SK-N-SH treated with all-trans-retinoic acid at 6 μM for 48 hours (cell line): ENCODE measurements at regions not wholly inside any gene's neighbourhood (a gene's known extent, or its start where the extent isn't known, plus 50 kb on each side); places are given as distances from the start of the nearest gene placed in this dataset.

Experiments
- ATAC-seq: fragments of 200-7000 bp; cut with Tn5 transposase; 3 replicates; pipeline ENCODE4 v1.9.1; 2020; ENCODE audit warnings: mild to moderate bottlenecking, moderate library complexity
- ARNTL ChIP-seq: fragments of 450-650 bp; formaldehyde crosslinking; IDR thresholded peaks from 2 replicates; pipeline ENCODE4 v1.5.0; 2020; ENCODE audit warnings: low read depth, mild to moderate bottlenecking, moderate library complexity, borderline replicate concordance
- BACH2 ChIP-seq: fragments of 250-450 bp; sonication (Bioruptor Pico); IDR thresholded peaks from 2 replicates; pipeline ENCODE4 v1.9.0; 2021; ENCODE audit warnings: mild to moderate bottlenecking, borderline replicate concordance
- CSDC2 ChIP-seq: fragments of 250-450 bp; sonication (Bioruptor Pico); IDR thresholded peaks from 2 replicates; pipeline ENCODE4 v1.5.0; 2020; ENCODE audit warnings: mild to moderate bottlenecking, moderate library complexity
- ESRRG ChIP-seq: fragments of 250-450 bp; sonication (Bioruptor Pico); IDR thresholded peaks from 2 replicates; pipeline ENCODE4 v1.6.1; 2021; ENCODE audit warnings: mild to moderate bottlenecking
- GLIS3 ChIP-seq: fragments of 250-450 bp; sonication (Bioruptor Pico); IDR thresholded peaks from 2 replicates; pipeline ENCODE4 v1.5.0; 2020; ENCODE audit warnings: mild to moderate bottlenecking, moderate library complexity
- ISL1 ChIP-seq: fragments of 250-450 bp; sonication (Bioruptor Pico); IDR thresholded peaks from 2 replicates; pipeline ENCODE4 v2.1.2; 2022; ENCODE audit warnings: mild to moderate bottlenecking, moderate library complexity
- OSR1 ChIP-seq: fragments of 250-450 bp; sonication (Bioruptor Pico); IDR thresholded peaks from 2 replicates; pipeline ENCODE4 v1.8.0; 2022; ENCODE audit warnings: moderate library complexity, mild to moderate bottlenecking, inconsistent platforms
- PATZ1 ChIP-seq: fragments of 250-450 bp; sonication (Bioruptor Pico); IDR thresholded peaks from 2 replicates; pipeline ENCODE4 v1.8.0; 2020; ENCODE audit warnings: mild to moderate bottlenecking, moderate library complexity, borderline replicate concordance
- PPARA ChIP-seq: fragments of 250-450 bp; sonication (Bioruptor Pico); IDR thresholded peaks from 2 replicates; pipeline ENCODE4 v1.5.0; 2020; ENCODE audit warnings: mild to moderate bottlenecking, borderline replicate concordance
- RARB ChIP-seq: fragments of 250-450 bp; sonication (Bioruptor Pico); IDR thresholded peaks from 2 replicates; pipeline ENCODE4 v1.8.0; 2021; ENCODE audit warnings: mild to moderate bottlenecking, moderate library complexity
- SNAI2 ChIP-seq: fragments of 250-450 bp; sonication (Bioruptor Pico); IDR thresholded peaks from 2 replicates; pipeline ENCODE4 v1.5.0; 2020; ENCODE audit warnings: mild to moderate bottlenecking, moderate library complexity
- TCF4 ChIP-seq: fragments of 250-450 bp; sonication (Bioruptor Pico); IDR thresholded peaks from 2 replicates; pipeline ENCODE4 v1.8.0; 2021; ENCODE audit warnings: mild to moderate bottlenecking, moderate library complexity, borderline replicate concordance
- TOX ChIP-seq: fragments of 250-450 bp; sonication (Bioruptor Pico); IDR thresholded peaks from 2 replicates; pipeline ENCODE4 v1.8.0; 2021; ENCODE audit warnings: mild to moderate bottlenecking, moderate library complexity, borderline replicate concordance
- TSHZ2 ChIP-seq: fragments of 250-450 bp; sonication (Bioruptor Pico); IDR thresholded peaks from 2 replicates; pipeline ENCODE4 v1.5.0; 2020; ENCODE audit warnings: mild to moderate bottlenecking, moderate library complexity
- ZC3H10 ChIP-seq: fragments of 250-450 bp; sonication (Bioruptor Pico); IDR thresholded peaks from 2 replicates; pipeline ENCODE4 v1.5.1; 2021; ENCODE audit warnings: mild to moderate bottlenecking, moderate library complexity
- ZFP3 ChIP-seq: fragments of 250-450 bp; sonication (Bioruptor Pico); IDR thresholded peaks from 2 replicates; pipeline ENCODE4 v1.5.0; 2020; ENCODE audit warnings: mild to moderate bottlenecking, moderate library complexity
- ZFP30 ChIP-seq: fragments of 450-650 bp; formaldehyde crosslinking; IDR thresholded peaks from 2 replicates; pipeline ENCODE4 v1.5.0; 2022; ENCODE audit warnings: mild to moderate bottlenecking, moderate library complexity
- ZNF565 ChIP-seq: fragments of 450-650 bp; formaldehyde crosslinking; conservative IDR thresholded peaks from 2 replicates; pipeline ENCODE4 v1.5.0; 2020; ENCODE audit warnings: low read depth, mild to moderate bottlenecking, moderate library complexity
- ZNF70 ChIP-seq: fragments of 450-650 bp; formaldehyde crosslinking; IDR thresholded peaks from 2 replicates; pipeline ENCODE4 v1.5.0; 2020; ENCODE audit warnings: mild to moderate bottlenecking, moderate library complexity
- ZNF8 ChIP-seq: fragments of 450-650 bp; formaldehyde crosslinking; IDR thresholded peaks from 2 replicates; pipeline ENCODE4 v1.5.0; 2020; ENCODE audit warnings: mild to moderate bottlenecking, moderate library complexity
- TF ChIP-seq, protein P1 (sequence below): fragments of 250-450 bp; sonication (Bioruptor Pico); IDR thresholded peaks from 2 replicates; pipeline ENCODE4 v1.5.1; 2021; ENCODE audit warnings: mild to moderate bottlenecking, moderate library complexity
- TF ChIP-seq, protein P2 (sequence below): fragments of 250-450 bp; sonication (Bioruptor Pico); IDR thresholded peaks from 2 replicates; pipeline ENCODE4 v1.8.0; 2021; ENCODE audit warnings: low read depth, mild to moderate bottlenecking, moderate library complexity, borderline replicate concordance

DNA sequence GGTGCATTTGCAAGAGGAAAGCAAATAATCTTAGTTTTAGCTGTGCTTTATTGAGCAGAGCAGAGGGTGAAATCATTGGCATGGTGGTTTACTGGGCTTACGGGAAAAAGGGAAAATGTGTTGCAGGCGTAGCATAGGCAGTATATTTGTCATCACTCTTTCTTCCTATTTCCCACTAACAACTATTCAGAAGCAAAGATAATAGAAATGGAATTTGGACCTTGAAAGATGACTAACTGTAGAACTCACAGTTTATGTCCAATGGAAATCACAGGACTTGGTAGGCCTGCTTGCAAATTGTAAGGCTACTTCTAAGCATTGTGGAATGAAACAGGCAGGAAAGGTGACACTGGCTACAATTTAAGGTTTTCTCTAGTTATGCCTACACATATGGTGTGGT is 611.9 kb upstream of the MAN1A1 start (continued):
- TF ChIP-seq PATZ1: no peak
- no peak for TF ChIP-seq TOX (CRISPR knock-in tag)
- no peak for TF ChIP-seq ESRRG (CRISPR knock-in tag)
- TF ChIP-seq OSR1: no peak
- no peak for TF ChIP-seq BACH2 (CRISPR knock-in tag)
- TF ChIP-seq ZNF565: no peak

GRCh38 chr6:119960456-119960855 is 610.9 kb upstream of the MAN1A1 start:
- TF ChIP-seq ISL1 (CRISPR knock-in tag): peak; percentile 45
- TF ChIP-seq ZNF70 (CRISPR knock-in tag): no peak
- no peak for TF ChIP-seq TSHZ2 (CRISPR knock-in tag)
- no peak for TF ChIP-seq SNAI2 (CRISPR knock-in tag)
- no peak for TF ChIP-seq ESRRG (CRISPR knock-in tag)
- 0 out of 2 replicates have a peak, but pooled peaks have one; percentile 31 for TF ChIP-seq TOX (CRISPR knock-in tag)
- TF ChIP-seq, protein P1, sequence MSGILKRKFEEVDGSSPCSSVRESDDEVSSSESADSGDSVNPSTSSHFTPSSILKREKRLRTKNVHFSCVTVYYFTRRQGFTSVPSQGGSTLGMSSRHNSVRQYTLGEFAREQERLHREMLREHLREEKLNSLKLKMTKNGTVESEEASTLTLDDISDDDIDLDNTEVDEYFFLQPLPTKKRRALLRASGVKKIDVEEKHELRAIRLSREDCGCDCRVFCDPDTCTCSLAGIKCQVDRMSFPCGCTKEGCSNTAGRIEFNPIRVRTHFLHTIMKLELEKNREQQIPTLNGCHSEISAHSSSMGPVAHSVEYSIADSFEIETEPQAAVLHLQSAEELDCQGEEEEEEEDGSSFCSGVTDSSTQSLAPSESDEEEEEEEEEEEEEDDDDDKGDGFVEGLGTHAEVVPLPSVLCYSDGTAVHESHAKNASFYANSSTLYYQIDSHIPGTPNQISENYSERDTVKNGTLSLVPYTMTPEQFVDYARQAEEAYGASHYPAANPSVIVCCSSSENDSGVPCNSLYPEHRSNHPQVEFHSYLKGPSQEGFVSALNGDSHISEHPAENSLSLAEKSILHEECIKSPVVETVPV (CRISPR knock-in tag): no peak
- TF ChIP-seq ZNF8 (CRISPR knock-in tag): no peak
- no peak for TF ChIP-seq ZNF565
- TF ChIP-seq BACH2 (CRISPR knock-in tag): no peak
- peak; percentile 69 for ATAC-seq

DNA sequence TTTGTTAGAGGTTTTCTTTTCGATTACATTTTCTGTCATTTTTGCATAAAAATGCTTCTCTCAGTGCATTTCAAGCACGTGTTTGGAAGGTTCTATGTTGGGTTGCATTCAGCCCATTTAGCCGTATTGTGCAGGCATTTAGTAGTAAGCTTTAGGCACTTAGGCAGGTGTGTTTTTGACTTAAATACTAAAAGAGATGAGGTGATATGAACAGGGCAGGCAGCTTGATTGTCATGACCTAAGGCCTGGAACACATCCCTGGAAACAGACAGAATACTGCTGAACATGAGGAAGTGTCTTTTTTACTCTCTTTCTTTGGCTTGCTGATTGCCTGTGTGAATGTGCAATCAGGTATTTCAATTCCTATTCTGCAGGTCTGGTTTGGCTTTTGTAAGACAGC is 610.5 kb upstream of the MAN1A1 start:
- TF ChIP-seq GLIS3 (CRISPR knock-in tag) (no peak), ZC3H10 (CRISPR knock-in tag) (no peak), ZFP30 (CRISPR knock-in tag) (no peak), TCF4 (CRISPR knock-in tag) (no peak), ZNF8 (CRISPR knock-in tag) (no peak), PATZ1 (no peak), ARNTL (CRISPR knock-in tag) (no peak), ZFP3 (no peak), SNAI2 (CRISPR knock-in tag) (no peak), ZNF70 (CRISPR knock-in tag) (no peak), TOX (CRISPR knock-in tag) (no peak), CSDC2 (CRISPR knock-in tag) (no peak), PPARA (CRISPR knock-in tag) (no peak), ZNF565 (no peak), ISL1 (CRISPR knock-in tag) (no peak), RARB (CRISPR knock-in tag) (no peak)
- TF ChIP-seq, protein P2, sequence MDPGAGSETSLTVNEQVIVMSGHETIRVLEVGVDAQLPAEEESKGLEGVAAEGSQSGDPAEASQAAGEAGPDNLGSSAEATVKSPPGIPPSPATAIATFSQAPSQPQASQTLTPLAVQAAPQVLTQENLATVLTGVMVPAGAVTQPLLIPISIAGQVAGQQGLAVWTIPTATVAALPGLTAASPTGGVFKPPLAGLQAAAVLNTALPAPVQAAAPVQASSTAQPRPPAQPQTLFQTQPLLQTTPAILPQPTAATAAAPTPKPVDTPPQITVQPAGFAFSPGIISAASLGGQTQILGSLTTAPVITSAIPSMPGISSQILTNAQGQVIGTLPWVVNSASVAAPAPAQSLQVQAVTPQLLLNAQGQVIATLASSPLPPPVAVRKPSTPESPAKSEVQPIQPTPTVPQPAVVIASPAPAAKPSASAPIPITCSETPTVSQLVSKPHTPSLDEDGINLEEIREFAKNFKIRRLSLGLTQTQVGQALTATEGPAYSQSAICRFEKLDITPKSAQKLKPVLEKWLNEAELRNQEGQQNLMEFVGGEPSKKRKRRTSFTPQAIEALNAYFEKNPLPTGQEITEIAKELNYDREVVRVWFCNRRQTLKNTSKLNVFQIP (CRISPR knock-in tag): no peak
- TF ChIP-seq, protein P1 (CRISPR knock-in tag): no peak
- peak; percentile 84 for ATAC-seq
